ENCODE measurements at regions not wholly inside any gene's neighbourhood (a gene's known extent, or its start where the extent isn't known, plus 50 kb on each side); places are given as distances from the start of the nearest gene placed in this dataset.

GRCh38 chr9:28121366-28121765 lies 548.1 kb upstream of the C9orf72 start:
- intact Hi-C loops (cut with micrococcal nuclease), result no loop called here
- dilution Hi-C loops (cut with HindIII; ENCODE audit: low sequenced_read_pairs, unreplicated experiment), result no loop called here
- Histone ChIP-seq H3K4ac (ENCODE audit: low read depth, low read length) (no peak overlapping the region), H3K4me3 (ENCODE audit: insufficient read depth, low read depth, low read length) (no peak overlapping the region), H4K8ac (ENCODE audit: low read depth in 2 of 2, low read length in 2 of 2) (no peak overlapping the region), H4K5ac (ENCODE audit: low read depth, low read length) (no peak overlapping the region), H3K56ac (ENCODE audit: extremely low read depth, insufficient read depth, low read length) (no peak overlapping the region), H2BK20ac (ENCODE audit: low read depth, low read length) (no peak overlapping the region), H2BK120ac (ENCODE audit: low read depth, low read length) (no peak overlapping the region), H3K14ac (replicated peaks; ENCODE audit: low read depth, low read length) (no peak overlapping the region), H3K18ac (ENCODE audit: low read depth, low read length) (no peak overlapping the region), H3K36me3 (ENCODE audit: control insufficient read depth, insufficient read depth, low read length) (no peaks in the 10 kb centered on the region), H3K4me2 (ENCODE audit: low read depth, low read length) (no peak overlapping the region), H3K4me1 (ENCODE audit: control insufficient read depth, insufficient read depth, low read length) (no peaks in the 10 kb centered on the region), H2AK5ac (ENCODE audit: low read depth, low read length) (no peak overlapping the region), H2AFZ (replicated peaks; ENCODE audit: low read length, poor library complexity) (no peak overlapping the region), H3K79me1 (ENCODE audit: low read depth in 1 of 2, low read length in 2 of 2) (no peaks in the 10 kb centered on the region), H2BK15ac (ENCODE audit: low read depth, low read length) (no peak overlapping the region), H4K91ac (ENCODE audit: insufficient read depth, low read depth, low read length) (no peak overlapping the region), H3K9me1 (ENCODE audit: insufficient read depth, low read length) (no peaks in the 10 kb centered on the region), H3K9me3 (ENCODE audit: control insufficient read depth, insufficient read depth, low read length) (no peaks in the 10 kb centered on the region), H4K20me1 (ENCODE audit: insufficient read depth, low read length) (no peaks in the 10 kb centered on the region), H3K9ac (ENCODE audit: low read depth, low read length) (no peak overlapping the region), H2AK9ac (replicated peaks; ENCODE audit: low read depth, low read length, poor library complexity) (no peak overlapping the region), H3K27ac (ENCODE audit: insufficient read depth, low read length) (no peak overlapping the region), H2BK5ac (ENCODE audit: low read depth, low read length, poor library complexity, severe bottlenecking) (no peak overlapping the region), H3K23ac (ENCODE audit: low read depth, low read length) (no peak overlapping the region), H3K27me3 (ENCODE audit: control insufficient read depth, insufficient read depth, low read length) (no peaks in the 10 kb centered on the region)
- no peak for ATAC-seq (ENCODE audit: low read depth)
- in situ Hi-C loops (cut with MboI; ENCODE audit: low sequenced_read_pairs), result no loop called here
- ChIA-PET CTCF (no interaction called here), POLR2A (ENCODE audit: unreplicated experiment) (no interaction called here)
- no peak for TF ChIP-seq NFE2L2 (IDR thresholded peaks at IDR 0.05; ENCODE audit: low read depth, low read length)
- TF ChIP-seq, protein P1, sequence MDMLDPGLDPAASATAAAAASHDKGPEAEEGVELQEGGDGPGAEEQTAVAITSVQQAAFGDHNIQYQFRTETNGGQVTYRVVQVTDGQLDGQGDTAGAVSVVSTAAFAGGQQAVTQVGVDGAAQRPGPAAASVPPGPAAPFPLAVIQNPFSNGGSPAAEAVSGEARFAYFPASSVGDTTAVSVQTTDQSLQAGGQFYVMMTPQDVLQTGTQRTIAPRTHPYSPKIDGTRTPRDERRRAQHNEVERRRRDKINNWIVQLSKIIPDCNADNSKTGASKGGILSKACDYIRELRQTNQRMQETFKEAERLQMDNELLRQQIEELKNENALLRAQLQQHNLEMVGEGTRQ (IDR thresholded peaks at IDR 0.05; ENCODE audit: low read depth, low read length), result no peak
- TF ChIP-seq, protein P2, sequence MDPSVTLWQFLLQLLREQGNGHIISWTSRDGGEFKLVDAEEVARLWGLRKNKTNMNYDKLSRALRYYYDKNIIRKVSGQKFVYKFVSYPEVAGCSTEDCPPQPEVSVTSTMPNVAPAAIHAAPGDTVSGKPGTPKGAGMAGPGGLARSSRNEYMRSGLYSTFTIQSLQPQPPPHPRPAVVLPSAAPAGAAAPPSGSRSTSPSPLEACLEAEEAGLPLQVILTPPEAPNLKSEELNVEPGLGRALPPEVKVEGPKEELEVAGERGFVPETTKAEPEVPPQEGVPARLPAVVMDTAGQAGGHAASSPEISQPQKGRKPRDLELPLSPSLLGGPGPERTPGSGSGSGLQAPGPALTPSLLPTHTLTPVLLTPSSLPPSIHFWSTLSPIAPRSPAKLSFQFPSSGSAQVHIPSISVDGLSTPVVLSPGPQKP (IDR thresholded peaks at IDR 0.05; ENCODE audit: borderline replicate concordance, low read depth, low read length), result no peak
- TF ChIP-seq RCOR1 (IDR thresholded peaks at IDR 0.05; ENCODE audit: insufficient replicate concordance, low read length), result no peak
- no peak for TF ChIP-seq POLR2A (IDR thresholded peaks at IDR 0.05; ENCODE audit: low read depth, low read length)
- TF ChIP-seq CHD1 (IDR thresholded peaks at IDR 0.05; ENCODE audit: low read depth, low read length), result no peak
- no peak for TF ChIP-seq MAFK (IDR thresholded peaks at IDR 0.05; ENCODE audit: low read depth, low read length)
- TF ChIP-seq CTCF (conservative IDR thresholded peaks at IDR 0.05; ENCODE audit: low read depth, low read length), result no peak
- no peak for TF ChIP-seq BHLHE40 (IDR thresholded peaks at IDR 0.05; ENCODE audit: low read depth, low read length)
- no peak for TF ChIP-seq FOS (IDR thresholded peaks at IDR 0.05; ENCODE audit: low read depth, low read length)
- no peak for TF ChIP-seq RAD21 (IDR thresholded peaks at IDR 0.05; ENCODE audit: low read length)
- WGBS, 2 experiments (ENCODE audit: extremely low coverage in 2 of 2, insufficient read length in 1 of 2), result no CpG with 5 or more reads among the region's 3 CpGs
- BruUV-seq (replicated peaks), result no TSS peak
- DNase-seq, result no peak
